ENCODE measurements at regions not wholly inside any gene's neighbourhood (a gene's known extent, or its start where the extent isn't known, plus 50 kb on each side); places are given as distances from the start of the nearest gene placed in this dataset.

- TF ChIP-seq ZNF384 (IDR thresholded peaks at IDR 0.05) (no peak), SUZ12 (IDR thresholded peaks at IDR 0.05) (no peak), ELF4 (IDR thresholded peaks at IDR 0.05) (no peak)
Observed at GRCh38 chr6:16831136-16831535, 69.9 kb upstream of the ATXN1 start.

All from HEK293T (cell line).